RWPE2 (cell line): ENCODE measurements at regions not wholly inside any gene's neighbourhood (a gene's known extent, or its start where the extent isn't known, plus 50 kb on each side); places are given as distances from the start of the nearest gene placed in this dataset.
"Not testable (repeated sequence)": the region's sequence is repeated elsewhere in the genome, so short reads cannot be mapped to it uniquely, and the experiment has no call there.

Source experiments
- ATAC-seq: fragments of 200-7000 bp; cut with Tn5 transposase; 3 replicates; pipeline ENCODE4 v1.9.1; 2021; ENCODE audit warnings: low read depth
- DNase-seq: peaks from one replicate; pipeline ENCODE4 v3.0.0-alpha.2; 2020; ENCODE audit warnings: low spot score
- H3K27ac ChIP-seq: fragments of 450-650 bp; 2 replicates; pipeline ENCODE4 v1.5.1; 2017; ENCODE audit warnings: mild to moderate bottlenecking; ENCODE audit not compliant: poor library complexity, severe bottlenecking
- H3K27me3 ChIP-seq: fragments of 250-450 bp; sonication (Bioruptor Pico); 2 replicates; pipeline ENCODE4 v1.5.1; 2021; ENCODE audit warnings: mild to moderate bottlenecking, moderate library complexity; ENCODE audit not compliant: insufficient read depth, poor library complexity, severe bottlenecking
- H3K36me3 ChIP-seq: fragments of 250-450 bp; sonication (Bioruptor Pico); 2 replicates; pipeline ENCODE4 v1.5.1; 2020; ENCODE audit warnings: low read depth, mild to moderate bottlenecking, moderate library complexity
- H3K4me1 ChIP-seq: fragments of 250-450 bp; sonication (Bioruptor Pico); 2 replicates; pipeline ENCODE4 v1.5.1; 2021; ENCODE audit warnings: mild to moderate bottlenecking, moderate library complexity; ENCODE audit not compliant: insufficient read depth, poor library complexity, severe bottlenecking
- H3K4me3 ChIP-seq: fragments of 250-450 bp; sonication (Bioruptor Pico); 2 replicates; pipeline ENCODE4 v1.5.1; 2021; ENCODE audit warnings: mild to moderate bottlenecking, moderate library complexity; ENCODE audit not compliant: severe bottlenecking
- H3K9me3 ChIP-seq: fragments of 250-450 bp; sonication (Bioruptor Pico); 2 replicates; pipeline ENCODE4 v1.5.1; 2021; ENCODE audit warnings: mild to moderate bottlenecking, moderate library complexity; ENCODE audit not compliant: severe bottlenecking
- TF ChIP-seq, protein P1 (sequence below): fragments of 450-650 bp; IDR thresholded peaks from one replicate; pipeline ENCODE4 v1.5.1; 2017; ENCODE audit warnings: mild to moderate bottlenecking, moderate library complexity; ENCODE audit not compliant: poor library complexity, severe bottlenecking

GRCh38 chr3:110686701-110687100 lies 384.9 kb upstream of the NECTIN3 start:
- no peaks in the 10 kb centered on the region for H3K4me1 ChIP-seq
- TF ChIP-seq, protein P1, sequence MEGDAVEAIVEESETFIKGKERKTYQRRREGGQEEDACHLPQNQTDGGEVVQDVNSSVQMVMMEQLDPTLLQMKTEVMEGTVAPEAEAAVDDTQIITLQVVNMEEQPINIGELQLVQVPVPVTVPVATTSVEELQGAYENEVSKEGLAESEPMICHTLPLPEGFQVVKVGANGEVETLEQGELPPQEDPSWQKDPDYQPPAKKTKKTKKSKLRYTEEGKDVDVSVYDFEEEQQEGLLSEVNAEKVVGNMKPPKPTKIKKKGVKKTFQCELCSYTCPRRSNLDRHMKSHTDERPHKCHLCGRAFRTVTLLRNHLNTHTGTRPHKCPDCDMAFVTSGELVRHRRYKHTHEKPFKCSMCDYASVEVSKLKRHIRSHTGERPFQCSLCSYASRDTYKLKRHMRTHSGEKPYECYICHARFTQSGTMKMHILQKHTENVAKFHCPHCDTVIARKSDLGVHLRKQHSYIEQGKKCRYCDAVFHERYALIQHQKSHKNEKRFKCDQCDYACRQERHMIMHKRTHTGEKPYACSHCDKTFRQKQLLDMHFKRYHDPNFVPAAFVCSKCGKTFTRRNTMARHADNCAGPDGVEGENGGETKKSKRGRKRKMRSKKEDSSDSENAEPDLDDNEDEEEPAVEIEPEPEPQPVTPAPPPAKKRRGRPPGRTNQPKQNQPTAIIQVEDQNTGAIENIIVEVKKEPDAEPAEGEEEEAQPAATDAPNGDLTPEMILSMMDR, result no peak
- no peaks in the 10 kb centered on the region for H3K36me3 ChIP-seq
- ATAC-seq (no peak), DNase-seq (no peak)
- no peaks in the 10 kb centered on the region for H3K27me3 ChIP-seq
- no peak overlapping the region for H3K4me3 ChIP-seq
- no peaks in the 10 kb centered on the region for H3K9me3 ChIP-seq
- no peak overlapping the region for H3K27ac ChIP-seq

DNA sequence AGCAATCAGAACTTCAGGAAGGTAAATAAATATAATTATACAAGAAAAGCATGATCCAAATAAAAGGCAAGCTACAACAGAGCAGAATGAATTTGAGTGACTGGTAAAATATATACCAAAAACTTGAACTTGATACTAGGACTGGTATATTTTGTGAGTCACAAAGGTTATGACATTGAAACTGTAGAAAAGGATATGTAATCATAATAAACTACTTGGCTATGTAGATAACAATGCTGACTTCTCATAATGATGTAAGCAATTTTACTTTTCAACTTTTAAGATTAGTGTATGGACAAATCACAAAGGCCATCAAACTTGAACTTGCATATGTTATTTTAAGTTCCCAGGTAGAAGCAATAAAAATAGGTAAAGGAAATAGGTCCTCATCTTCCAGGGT lies 384.5 kb upstream of the NECTIN3 start:
- TF ChIP-seq, protein P1, result no peak

DNA sequence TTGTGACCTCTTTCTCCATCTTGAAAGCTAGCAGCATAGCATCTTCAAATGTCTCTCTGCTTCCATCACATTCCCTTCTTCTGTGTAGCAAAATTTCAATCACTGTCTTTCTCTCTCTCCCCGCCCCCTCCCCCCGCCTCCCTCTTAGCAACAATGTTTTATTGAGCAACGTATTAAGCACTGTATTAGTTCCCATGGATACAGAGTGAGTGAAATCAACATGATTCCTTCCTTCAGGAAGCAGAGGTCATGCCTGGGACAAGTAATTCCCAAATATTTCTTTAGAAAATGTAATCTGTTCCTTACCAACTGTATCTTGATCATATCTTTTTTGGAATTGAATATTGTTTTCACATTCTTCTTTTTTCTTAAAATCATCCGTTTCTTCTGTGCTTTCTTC lies 373.7 kb upstream of the NECTIN3 start:
- no peaks in the 10 kb centered on the region for H3K27me3 ChIP-seq
- DNase-seq (no peak), ATAC-seq (no peak)
- H3K27ac ChIP-seq, result no peak overlapping the region
- H3K4me1 ChIP-seq, result no peaks in the 10 kb centered on the region
- no peaks in the 10 kb centered on the region for H3K36me3 ChIP-seq
- TF ChIP-seq, protein P1, result no peak
- H3K9me3 ChIP-seq, result no peaks in the 10 kb centered on the region
- no peak overlapping the region for H3K4me3 ChIP-seq

More for the DNA sequence above, 384.5 kb upstream of the NECTIN3 start:
- H3K4me1 ChIP-seq, result no peaks in the 10 kb centered on the region
- H3K27me3 ChIP-seq, result no peaks in the 10 kb centered on the region
- no peaks in the 10 kb centered on the region for H3K9me3 ChIP-seq
- no peak overlapping the region for H3K4me3 ChIP-seq
- H3K27ac ChIP-seq, result no peak overlapping the region
- DNase-seq, result no peak
- ATAC-seq, result no peak
- H3K36me3 ChIP-seq, result no peaks in the 10 kb centered on the region

GRCh38 chr3:110704332-110704731 lies 367.3 kb upstream of the NECTIN3 start:
- H3K9me3 ChIP-seq, H3K36me3 ChIP-seq, H3K27me3 ChIP-seq, H3K27ac ChIP-seq, DNase-seq, ATAC-seq, H3K4me1 ChIP-seq, H3K4me3 ChIP-seq: not testable (repeated sequence)

GRCh38 chr3:110708156-110708555 lies 363.5 kb upstream of the NECTIN3 start:
- no peak for DNase-seq
- H3K4me1 ChIP-seq, result no peaks in the 10 kb centered on the region
- no peaks in the 10 kb centered on the region for H3K9me3 ChIP-seq
- no peaks in the 10 kb centered on the region for H3K36me3 ChIP-seq
- ATAC-seq, result no peak
- H3K27ac ChIP-seq, result no peak overlapping the region
- TF ChIP-seq, protein P1, result no peak
- no peak overlapping the region for H3K4me3 ChIP-seq
- no peaks in the 10 kb centered on the region for H3K27me3 ChIP-seq
